GM20000 (cell line): ENCODE measurements at regions not wholly inside any gene's neighbourhood (a gene's known extent, or its start where the extent isn't known, plus 50 kb on each side); places are given as distances from the start of the nearest gene placed in this dataset.

Experiments
- DNase-seq: peaks from one replicate; pipeline ENCODE4 v3.0.0; 2012; ENCODE audit warnings: low spot score
- CTCF ChIP-seq: IDR thresholded peaks from 2 replicates; pipeline ENCODE4 v1.5.1; 2012; ENCODE audit warnings: mild to moderate bottlenecking, control low read depth; ENCODE audit errors: extremely low read depth, missing control alignments

- TF ChIP-seq CTCF = no peak
These were observed 182.7 kb downstream of the MATN1 start for GRCh38 chr1:30540611-30541192.

GRCh38 chr1:30539884-30540283, 183.5 kb downstream of the MATN1 start:
- TF ChIP-seq CTCF = no peak
- DNase-seq = no peak

More at GRCh38 chr1:30540611-30541192, 182.7 kb downstream of the MATN1 start:
- DNase-seq = no peak

GRCh38 chr1:30538993-30539867, 184.2 kb downstream of the MATN1 start:
- no peak for DNase-seq
- no peak for TF ChIP-seq CTCF

- DNase-seq = no peak
- no peak for TF ChIP-seq CTCF
These were observed 185.0 kb downstream of the MATN1 start for GRCh38 chr1:30538226-30538992.

- TF ChIP-seq CTCF = no peak
- no peak for DNase-seq
These were observed 186.1 kb downstream of the MATN1 start for GRCh38 chr1:30537279-30537678.

- no peak for DNase-seq
These were observed 186.9 kb downstream of the MATN1 start for GRCh38 chr1:30536530-30536929.

More at GRCh38 chr1:30536530-30536929, 186.9 kb downstream of the MATN1 start:
- no peak for TF ChIP-seq CTCF
